ENCODE measurements at regions not wholly inside any gene's neighbourhood (a gene's known extent, or its start where the extent isn't known, plus 50 kb on each side); places are given as distances from the start of the nearest gene placed in this dataset.

- Histone ChIP-seq H3K36me3 (no peaks in the 10 kb centered on the region), H3K4me3 (no peak overlapping the region), H3K4me1 (no peaks in the 10 kb centered on the region), H3K27me3 (no peaks in the 10 kb centered on the region), H3K27ac (no peak overlapping the region), H3K9me3 (no peaks in the 10 kb centered on the region)
- TF ChIP-seq EP300 (IDR thresholded peaks at IDR 0.05): no peak
- no peak for TF ChIP-seq POLR2A (IDR thresholded peaks at IDR 0.05)
- no peak for TF ChIP-seq CTCF (IDR thresholded peaks at IDR 0.05)
- no peak for TF ChIP-seq POLR2AphosphoS5 (IDR thresholded peaks at IDR 0.05)
- DNase-seq: no peak
- intact Hi-C loops (cut with DNase I; ENCODE audit: low total_unique reads): no loop called here
- WGBS, 5 donors: 87 to 95% (median 92%) methylated on average over 2 of the region's 2 CpGs
Measured at GRCh38 chr5:89125372-89125771, 242.4 kb upstream of the MEF2C start.

GRCh38 chr5:89123581-89123980 lies 240.6 kb upstream of the MEF2C start:
- TF ChIP-seq POLR2A (IDR thresholded peaks at IDR 0.05) (no peak), POLR2AphosphoS5 (IDR thresholded peaks at IDR 0.05) (no peak)
- DNase-seq: no peak
- 31 to 70% (median 42%) methylated on average over 2 of the region's 2 CpGs for WGBS, 5 donors
- no peaks in the 10 kb centered on the region for H3K27me3 ChIP-seq
- no peak overlapping the region for H3K27ac ChIP-seq
- no peak overlapping the region for H3K4me3 ChIP-seq
- no peaks in the 10 kb centered on the region for H3K4me1 ChIP-seq
- intact Hi-C loops (cut with DNase I; ENCODE audit: low total_unique reads): no loop called here
- H3K9me3 ChIP-seq: no peaks in the 10 kb centered on the region
- no peaks in the 10 kb centered on the region for H3K36me3 ChIP-seq

GRCh38 chr5:89120719-89121118 lies 237.7 kb upstream of the MEF2C start:
- WGBS, 5 donors: 75 to 86% (median 84%) methylated on average over 3 of the region's 3 CpGs
- intact Hi-C loops (cut with DNase I; ENCODE audit: low total_unique reads): no loop called here
- Histone ChIP-seq H3K27ac (no peak overlapping the region), H3K27me3 (no peaks in the 10 kb centered on the region), H3K4me1 (no peaks in the 10 kb centered on the region), H3K4me3 (no peak overlapping the region), H3K9me3 (no peaks in the 10 kb centered on the region), H3K36me3 (no peaks in the 10 kb centered on the region)
- DNase-seq: peak in 1 of 2 donors; percentile 11
- TF ChIP-seq CTCF (IDR thresholded peaks at IDR 0.05): no peak
- TF ChIP-seq POLR2AphosphoS5 (IDR thresholded peaks at IDR 0.05): no peak
- TF ChIP-seq POLR2A (IDR thresholded peaks at IDR 0.05): no peak
- TF ChIP-seq EP300 (IDR thresholded peaks at IDR 0.05): no peak

- Histone ChIP-seq H3K4me1 (no peaks in the 10 kb centered on the region), H3K4me3 (no peak overlapping the region), H3K27me3 (no peaks in the 10 kb centered on the region), H3K36me3 (no peaks in the 10 kb centered on the region), H3K27ac (no peak overlapping the region), H3K9me3 (no peaks in the 10 kb centered on the region)
- DNase-seq: no peak
- 56 to 72% (median 57%) methylated on average over 1 of the region's 1 CpG for WGBS, 5 donors
- intact Hi-C loops (cut with DNase I; ENCODE audit: low total_unique reads): no loop called here
- no peak for TF ChIP-seq POLR2A (IDR thresholded peaks at IDR 0.05)
- no peak for TF ChIP-seq EP300 (IDR thresholded peaks at IDR 0.05)
- TF ChIP-seq POLR2AphosphoS5 (IDR thresholded peaks at IDR 0.05): no peak
- TF ChIP-seq CTCF (IDR thresholded peaks at IDR 0.05): no peak
Measured at GRCh38 chr5:89117124-89117644, 234.2 kb upstream of the MEF2C start.

GRCh38 chr5:89110916-89111646 lies 228.1 kb upstream of the MEF2C start:
- 65 to 81% (median 72%) methylated on average over 4 of the region's 4 CpGs for WGBS, 5 donors
- no peak overlapping the region for H3K4me3 ChIP-seq
- H3K27ac ChIP-seq: no peak overlapping the region
- no peak for DNase-seq
- no peaks in the 10 kb centered on the region for H3K4me1 ChIP-seq
- no peaks in the 10 kb centered on the region for H3K36me3 ChIP-seq
- no peaks in the 10 kb centered on the region for H3K27me3 ChIP-seq
- TF ChIP-seq POLR2AphosphoS5 (IDR thresholded peaks at IDR 0.05) (no peak), EP300 (IDR thresholded peaks at IDR 0.05) (no peak), CTCF (IDR thresholded peaks at IDR 0.05) (no peak), POLR2A (IDR thresholded peaks at IDR 0.05) (no peak)
- intact Hi-C loops (cut with DNase I; ENCODE audit: low total_unique reads): no loop called here
- no peaks in the 10 kb centered on the region for H3K9me3 ChIP-seq

Data from stomach (tissue), 8 donors.